ENCODE measurements at regions not wholly inside any gene's neighbourhood (a gene's known extent, or its start where the extent isn't known, plus 50 kb on each side); places are given as distances from the start of the nearest gene placed in this dataset.

DNA sequence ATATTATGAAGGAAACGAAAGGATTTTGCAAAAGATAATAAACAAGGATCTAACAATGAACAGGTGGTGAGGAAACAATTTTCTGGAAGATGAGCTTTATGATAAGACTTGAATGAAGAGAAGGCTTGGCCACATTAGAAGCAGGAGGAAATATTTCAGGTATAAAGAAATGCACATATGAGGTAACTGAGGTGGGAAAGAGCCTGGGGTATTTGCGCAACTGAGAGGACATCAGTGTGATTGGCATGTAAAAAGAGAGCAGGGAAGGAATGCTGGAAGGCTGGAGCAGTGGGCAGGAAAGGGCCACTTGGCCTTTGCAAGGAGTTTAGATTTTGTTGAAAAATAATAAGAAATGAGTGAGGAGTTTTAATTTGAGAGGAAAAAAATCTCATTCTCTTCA is 414.4 kb upstream of the TMCO5A start:
- TF ChIP-seq CTCF (IDR thresholded peaks at IDR 0.05) (no peak), POLR2A (IDR thresholded peaks at IDR 0.05) (no peak)
